Nephron progenitor cell (in vitro differentiated cells): ENCODE measurements at regions not wholly inside any gene's neighbourhood (a gene's known extent, or its start where the extent isn't known, plus 50 kb on each side); places are given as distances from the start of the nearest gene placed in this dataset.
A peak's percentile ranks its signal among the peaks of the same experiment; 100 is the strongest.

Experiments used
- DNase-seq: peaks from one replicate; pipeline ENCODE4 v3.0.0; 2021
- H3K27ac Mint-ChIP-seq: 2 replicates; pipeline ENCODE4 v1.8.0; 2021; ENCODE audit warnings: mild to moderate bottlenecking, moderate library complexity, mixed read lengths
- H3K27me3 Mint-ChIP-seq: 2 replicates; pipeline ENCODE4 v1.8.0; 2021; ENCODE audit warnings: mild to moderate bottlenecking, low read depth, mixed read lengths; ENCODE audit not compliant: poor library complexity
- H3K36me3 Mint-ChIP-seq: 2 replicates; pipeline ENCODE4 v1.8.0; 2021; ENCODE audit warnings: low read depth, mixed read lengths
- H3K4me1 Mint-ChIP-seq: 2 replicates; pipeline ENCODE4 v1.8.0; 2021; ENCODE audit warnings: mixed read lengths
- H3K4me3 Mint-ChIP-seq: 2 replicates; pipeline ENCODE4 v1.8.0; 2021; ENCODE audit warnings: mild to moderate bottlenecking, moderate library complexity, mixed read lengths
- H3K9me3 Mint-ChIP-seq: 2 replicates; pipeline ENCODE4 v1.8.0; 2021; ENCODE audit warnings: mild to moderate bottlenecking, moderate library complexity, mixed read lengths
- TF ChIP-seq, protein P1 (sequence below): fragments of 200-600 bp; sonication (generic); IDR thresholded peaks from 2 replicates; pipeline ENCODE4 v1.5.0; 2021; ENCODE audit warnings: antibody characterized with exemption

DNA sequence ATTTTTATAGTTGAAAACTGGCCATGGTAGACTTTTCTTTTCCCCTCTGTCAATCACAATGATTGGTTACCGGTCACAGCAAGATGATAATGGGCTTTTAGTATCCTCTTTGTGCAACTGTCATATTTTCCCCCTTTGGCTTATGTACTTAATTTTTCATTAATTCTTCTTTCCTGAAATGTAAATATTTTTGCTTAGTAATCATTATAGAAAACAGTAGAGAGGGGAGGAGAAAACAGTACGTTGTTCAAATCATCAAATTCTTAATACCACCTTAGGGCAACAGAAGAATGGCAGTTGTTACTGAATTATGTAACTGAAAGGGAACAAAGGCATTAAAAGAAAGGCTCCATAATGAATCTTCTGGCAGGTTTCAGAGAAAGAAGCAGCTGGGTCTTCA is 699.0 kb downstream of the METTL4 start:
- Mint-ChIP-seq H3K27ac (no peak overlapping the region), H3K36me3 (no peaks in the 10 kb centered on the region), H3K9me3 (no peaks in the 10 kb centered on the region), H3K4me3 (no peak overlapping the region), H3K4me1 (no peaks in the 10 kb centered on the region), H3K27me3 (peaks cover 3% of the 10 kb centered on the region)
- no peak for DNase-seq
- TF ChIP-seq, protein P1, sequence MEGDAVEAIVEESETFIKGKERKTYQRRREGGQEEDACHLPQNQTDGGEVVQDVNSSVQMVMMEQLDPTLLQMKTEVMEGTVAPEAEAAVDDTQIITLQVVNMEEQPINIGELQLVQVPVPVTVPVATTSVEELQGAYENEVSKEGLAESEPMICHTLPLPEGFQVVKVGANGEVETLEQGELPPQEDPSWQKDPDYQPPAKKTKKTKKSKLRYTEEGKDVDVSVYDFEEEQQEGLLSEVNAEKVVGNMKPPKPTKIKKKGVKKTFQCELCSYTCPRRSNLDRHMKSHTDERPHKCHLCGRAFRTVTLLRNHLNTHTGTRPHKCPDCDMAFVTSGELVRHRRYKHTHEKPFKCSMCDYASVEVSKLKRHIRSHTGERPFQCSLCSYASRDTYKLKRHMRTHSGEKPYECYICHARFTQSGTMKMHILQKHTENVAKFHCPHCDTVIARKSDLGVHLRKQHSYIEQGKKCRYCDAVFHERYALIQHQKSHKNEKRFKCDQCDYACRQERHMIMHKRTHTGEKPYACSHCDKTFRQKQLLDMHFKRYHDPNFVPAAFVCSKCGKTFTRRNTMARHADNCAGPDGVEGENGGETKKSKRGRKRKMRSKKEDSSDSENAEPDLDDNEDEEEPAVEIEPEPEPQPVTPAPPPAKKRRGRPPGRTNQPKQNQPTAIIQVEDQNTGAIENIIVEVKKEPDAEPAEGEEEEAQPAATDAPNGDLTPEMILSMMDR: no peak

DNA sequence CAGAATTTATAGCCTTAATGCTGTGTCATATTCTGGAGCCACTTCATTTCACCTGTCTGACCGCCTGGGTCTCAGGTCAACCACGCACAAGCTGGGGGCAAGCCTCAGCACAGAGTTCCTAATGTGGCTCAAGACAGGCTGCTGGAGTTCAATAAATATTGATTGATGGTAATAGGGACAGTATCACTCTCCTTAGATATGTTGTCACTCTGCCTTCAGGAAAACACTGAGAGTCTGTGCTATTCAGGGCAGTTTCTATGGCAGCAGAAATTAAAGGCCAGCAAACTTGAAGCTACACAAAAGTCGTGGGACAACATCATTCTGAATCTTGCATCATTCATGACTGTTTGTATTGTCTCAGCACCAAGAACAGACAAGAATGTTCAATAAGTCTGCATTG is 696.1 kb downstream of the METTL4 start:
- H3K36me3 Mint-ChIP-seq: no peaks in the 10 kb centered on the region
- TF ChIP-seq, protein P1: no peak

DNA sequence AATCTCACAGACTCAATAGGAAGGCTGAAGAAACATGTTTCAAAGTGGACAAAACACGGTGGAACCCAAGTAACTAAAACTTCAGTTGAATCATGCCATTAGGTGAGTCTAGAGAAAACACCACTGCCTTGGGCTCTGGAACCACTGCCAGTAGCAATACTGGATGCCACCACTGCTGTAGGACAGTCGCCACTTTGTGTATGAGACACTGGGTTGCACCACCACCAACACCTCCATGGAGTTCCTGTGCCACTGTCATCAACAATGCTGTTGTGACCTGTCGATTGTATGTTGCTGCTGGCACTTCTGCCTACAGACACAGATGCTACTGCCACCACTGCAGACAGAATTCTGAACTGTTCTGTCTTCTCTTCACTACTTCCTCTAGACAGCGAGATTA is 686.7 kb downstream of the METTL4 start:
- TF ChIP-seq, protein P1: no peak
- H3K9me3 Mint-ChIP-seq: peaks cover 5% of the 10 kb centered on the region
- H3K27ac Mint-ChIP-seq: no peak overlapping the region
- no peaks in the 10 kb centered on the region for H3K27me3 Mint-ChIP-seq
- H3K4me3 Mint-ChIP-seq: no peak overlapping the region
- no peaks in the 10 kb centered on the region for H3K4me1 Mint-ChIP-seq
- no peak for DNase-seq
- H3K36me3 Mint-ChIP-seq: no peaks in the 10 kb centered on the region

More for the DNA sequence above, 696.1 kb downstream of the METTL4 start:
- Mint-ChIP-seq H3K4me1 (no peaks in the 10 kb centered on the region), H3K4me3 (no peak overlapping the region), H3K27ac (no peak overlapping the region), H3K27me3 (no peaks in the 10 kb centered on the region), H3K9me3 (no peaks in the 10 kb centered on the region)
- DNase-seq: no peak

DNA sequence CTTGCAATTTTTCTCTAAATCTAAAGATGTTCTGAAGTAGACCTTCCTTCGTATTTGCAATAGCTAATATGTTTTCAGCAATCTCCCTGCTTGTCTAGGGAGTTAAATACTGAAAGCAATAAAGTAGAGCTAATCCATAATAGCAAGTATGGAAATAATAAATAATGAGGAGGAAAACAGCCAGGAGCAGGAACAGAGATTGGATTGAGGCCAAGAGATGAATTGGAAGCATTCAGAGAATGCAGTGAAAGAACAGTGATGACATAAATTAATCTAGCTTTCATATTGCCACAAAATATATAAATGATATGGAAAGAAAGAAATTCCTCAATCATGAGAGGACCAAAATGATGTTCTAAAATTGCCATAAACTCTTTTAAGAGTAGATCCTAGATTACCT is 679.7 kb downstream of the METTL4 start:
- no peak overlapping the region for H3K27ac Mint-ChIP-seq
- H3K4me3 Mint-ChIP-seq: no peak overlapping the region
- DNase-seq: no peak
- H3K9me3 Mint-ChIP-seq: peaks cover 5% of the 10 kb centered on the region
- TF ChIP-seq, protein P1: no peak
- H3K4me1 Mint-ChIP-seq: no peaks in the 10 kb centered on the region
- H3K36me3 Mint-ChIP-seq: no peaks in the 10 kb centered on the region
- no peaks in the 10 kb centered on the region for H3K27me3 Mint-ChIP-seq

DNA sequence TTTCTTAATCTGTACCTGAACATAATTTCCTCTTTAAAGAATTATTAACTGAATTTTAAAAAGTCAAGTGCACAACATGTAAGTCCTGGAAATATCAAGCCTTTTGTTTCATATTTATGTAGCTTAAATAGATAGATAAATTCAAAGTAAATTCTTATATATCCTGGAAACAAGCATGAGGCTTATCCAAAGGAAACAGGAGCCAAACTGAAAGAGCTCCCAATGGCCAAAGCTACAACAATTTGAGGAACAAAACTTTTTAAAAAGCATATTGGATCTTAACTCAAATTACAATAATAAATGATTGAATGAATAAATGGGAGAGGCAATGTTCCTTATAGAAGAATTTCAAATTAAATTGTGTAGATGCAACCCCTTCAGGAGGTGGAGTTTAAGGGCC is 679.1 kb downstream of the METTL4 start:
- Mint-ChIP-seq H3K4me3 (no peak overlapping the region), H3K36me3 (no peaks in the 10 kb centered on the region), H3K27ac (no peak overlapping the region), H3K9me3 (peaks cover 5% of the 10 kb centered on the region), H3K4me1 (no peaks in the 10 kb centered on the region), H3K27me3 (no peaks in the 10 kb centered on the region)
- TF ChIP-seq, protein P1: no peak
- no peak for DNase-seq

DNA sequence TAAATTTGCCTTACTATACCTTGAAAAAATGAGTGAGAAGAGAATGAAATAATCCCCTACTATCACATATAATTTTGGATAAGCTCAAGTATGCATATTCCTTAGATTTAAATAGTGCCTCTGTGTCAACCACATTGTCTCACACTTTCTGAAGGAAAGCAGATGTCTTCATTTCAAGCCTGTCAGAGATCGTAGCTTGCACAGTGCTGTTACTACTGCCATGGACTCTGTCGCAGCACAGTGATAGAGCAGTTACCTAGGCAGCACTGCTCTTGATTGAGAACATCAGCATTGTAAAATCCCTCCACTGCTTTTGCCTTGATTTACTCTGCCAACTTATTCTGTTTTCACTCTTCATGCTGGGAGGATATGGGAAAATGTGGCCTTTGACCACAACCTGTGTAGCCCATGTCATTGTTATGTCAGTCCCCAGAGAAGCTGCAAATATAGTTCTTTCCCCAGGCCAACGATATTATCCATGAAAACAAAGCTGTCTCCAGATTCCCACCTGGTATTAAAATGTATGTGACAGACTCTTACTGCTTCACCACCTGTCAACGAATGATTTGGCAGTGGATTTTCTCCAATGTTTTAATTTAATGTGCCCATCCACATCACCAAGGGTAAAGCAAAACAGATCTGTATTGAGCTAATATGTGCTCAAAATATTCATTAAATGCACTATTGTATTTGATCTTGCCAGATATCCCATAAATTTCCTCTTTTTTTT is 675.7 kb downstream of the METTL4 start:
- Mint-ChIP-seq H3K27me3 (no peaks in the 10 kb centered on the region), H3K27ac (peak overlapping the region; percentile 17), H3K36me3 (no peaks in the 10 kb centered on the region), H3K4me3 (no peak overlapping the region), H3K4me1 (no peaks in the 10 kb centered on the region), H3K9me3 (no peaks in the 10 kb centered on the region)
- TF ChIP-seq, protein P1: no peak
- no peak for DNase-seq
